Naive thymus-derived CD4-positive, alpha-beta T cell (primary cell): ENCODE measurements at regions not wholly inside any gene's neighbourhood (a gene's known extent, or its start where the extent isn't known, plus 50 kb on each side); places are given as distances from the start of the nearest gene placed in this dataset.

Experiments used
- ATAC-seq: fragments of 150-1000 bp; cut with Tn5 transposase; 2 replicates; pipeline ENCODE4 v1.10.0; 2021; ENCODE audit warnings: mild to moderate bottlenecking, moderate library complexity
- CTCF ChIA-PET: fragments of 350-600 bp; sonication (Branson Sonifier 250); formaldehyde crosslinking; loops from one replicate; lab custom pipeline; 2021; ENCODE audit warnings: antibody characterized with exemption; lab: Charles Lee
- POLR2A ChIA-PET: fragments of 350-600 bp; sonication (Branson Sonifier 250); formaldehyde crosslinking; loops from one replicate; lab custom pipeline; 2021; ENCODE audit warnings: antibody characterized with exemption, inconsistent platforms; lab: Charles Lee
- DNase-seq, 9 donors: peaks; one replicate each; pipeline versions ENCODE4 v3.0.0 to v3.0.0-alpha.2; 2020 to 2022; ENCODE audit warnings: mixed read lengths in 1 of 9
- H3K27ac ChIP-seq: one replicate; pipeline ENCODE4 v1.7.0; 2013; ENCODE audit warnings: mild to moderate bottlenecking, low read depth, low read length, moderate library complexity
- H3K27me3 ChIP-seq, 2 donors: one replicate each; pipeline ENCODE4 v1.7.0; 2013; ENCODE audit warnings: low read length in 2 of 2, mild to moderate bottlenecking in 2 of 2, moderate library complexity in 2 of 2; ENCODE audit not compliant: control insufficient read depth in 2 of 2, insufficient read depth in 2 of 2
- H3K36me3 ChIP-seq, 3 experiments: 1 replicate in 2 of 3; 2 replicates in 1 of 3; pipeline ENCODE4 v1.7.0; 2013; ENCODE audit warnings: low read length in 3 of 3, mild to moderate bottlenecking in 3 of 3, moderate library complexity in 1 of 3; ENCODE audit not compliant: insufficient read depth in 3 of 3, control insufficient read depth in 2 of 3
- H3K4me1 ChIP-seq, 2 donors: one replicate each; pipeline ENCODE4 v1.7.0; 2013; ENCODE audit warnings: low read length in 2 of 2, mild to moderate bottlenecking in 2 of 2, moderate library complexity in 1 of 2; ENCODE audit not compliant: control insufficient read depth in 2 of 2, insufficient read depth in 2 of 2
- H3K4me3 ChIP-seq: 2 replicates; pipeline ENCODE4 v1.7.0; 2013; ENCODE audit warnings: mild to moderate bottlenecking, low read length
- H3K9me3 ChIP-seq, 3 experiments: 1 replicate in 2 of 3; 2 replicates in 1 of 3; pipeline ENCODE4 v1.7.0; 2013; ENCODE audit warnings: low read length in 3 of 3; ENCODE audit not compliant: control insufficient read depth in 2 of 3
- H3K27ac Mint-ChIP-seq, 9 donors: one replicate each; pipeline ENCODE4 v1.8.0; 2020 to 2022; ENCODE audit warnings: mixed read lengths in 9 of 9, mild to moderate bottlenecking in 8 of 9, moderate library complexity in 5 of 9, inconsistent platforms in 2 of 9
- H3K27me3 Mint-ChIP-seq, 5 donors: one replicate each; pipeline ENCODE4 v1.8.0; 2021 to 2022; ENCODE audit warnings: mixed read lengths in 5 of 5, mild to moderate bottlenecking in 1 of 5
- H3K36me3 Mint-ChIP-seq, 5 donors: one replicate each; pipeline ENCODE4 v1.8.0; 2020 to 2022; ENCODE audit warnings: mixed read lengths in 5 of 5, mild to moderate bottlenecking in 3 of 5, inconsistent platforms in 1 of 5
- H3K4me1 Mint-ChIP-seq, 7 donors: one replicate each; pipeline ENCODE4 v1.8.0; 2020 to 2022; ENCODE audit warnings: mixed read lengths in 7 of 7, mild to moderate bottlenecking in 3 of 7, inconsistent platforms in 1 of 7
- H3K4me3 Mint-ChIP-seq, 10 donors: one replicate each; pipeline ENCODE4 v1.8.0; 2020 to 2022; ENCODE audit warnings: mild to moderate bottlenecking in 10 of 10, mixed read lengths in 10 of 10, moderate library complexity in 6 of 10, inconsistent platforms in 2 of 10
- H3K9me3 Mint-ChIP-seq, 11 donors: one replicate each; pipeline ENCODE4 v1.8.0; 2020 to 2022; ENCODE audit warnings: mixed read lengths in 11 of 11, mild to moderate bottlenecking in 4 of 11, inconsistent platforms in 1 of 11, moderate library complexity in 1 of 11
- intact Hi-C, 2 donors: fragments of 100-400 bp; cut with micrococcal nuclease; formaldehyde crosslinking; loops; one replicate each; pipeline ENCODE4 v1.15.1; 2023

DNA sequence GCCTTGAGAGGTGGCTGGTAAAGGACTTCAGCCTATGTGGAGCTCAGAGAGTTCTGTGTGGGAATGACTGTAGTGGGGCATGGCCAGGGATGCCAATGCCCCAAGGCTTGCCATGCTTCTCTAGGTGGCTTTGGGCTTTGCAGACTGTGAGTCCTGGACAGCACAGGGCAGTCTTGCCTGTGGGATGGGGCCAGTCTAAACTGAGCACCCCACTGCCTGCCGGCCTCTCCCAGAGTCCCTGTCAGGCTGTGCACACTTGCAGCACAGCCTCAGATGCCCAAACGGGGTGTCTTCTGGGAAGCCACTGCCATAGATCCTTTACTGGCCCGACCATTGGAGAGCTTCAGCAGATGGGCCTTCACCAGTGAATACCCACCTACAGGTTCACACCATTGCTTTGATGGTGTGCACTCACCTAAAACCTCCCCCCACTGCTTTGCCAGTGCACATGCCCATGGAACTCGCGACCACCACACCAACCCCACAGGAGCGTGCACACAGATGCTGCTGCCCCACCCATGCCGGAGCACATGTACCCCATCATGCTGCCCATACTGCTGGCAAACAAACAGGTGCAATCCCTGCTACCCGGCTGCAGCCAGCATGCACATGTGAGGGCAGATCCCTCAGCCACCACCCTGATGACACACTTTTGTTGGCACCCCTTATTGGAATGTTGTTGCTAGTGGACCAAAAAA, 97.3 kb upstream of the CNKSR2 start:
- ATAC-seq (no peak), DNase-seq (no peak)
- Histone ChIP-seq H3K27me3 (no peaks in the 10 kb centered on the region), H3K9me3 (no peaks in the 10 kb centered on the region), H3K27ac (no peak overlapping the region), H3K4me1 (no peaks in the 10 kb centered on the region), H3K4me3 (no peak overlapping the region), H3K36me3 (no peaks in the 10 kb centered on the region)
- H3K27me3 Mint-ChIP-seq, result no peaks in the 10 kb centered on the region
- ChIA-PET POLR2A (no interaction called here), CTCF (interaction anchor here (1.0 kb wide), 1 partner anchor 15 kb away, joined by 3 read pairs; no protein-coding TSS in a partner anchor)
- peaks cover 0 to 19% (median 1%) of the 10 kb centered on the region in 11 donors for H3K9me3 Mint-ChIP-seq
- H3K27ac Mint-ChIP-seq, result no peak overlapping the region
- no peak overlapping the region for H3K4me3 Mint-ChIP-seq
- no peaks in the 10 kb centered on the region for H3K36me3 Mint-ChIP-seq
- H3K4me1 Mint-ChIP-seq, result no peaks in the 10 kb centered on the region
- intact Hi-C loops, result no loop called here

DNA sequence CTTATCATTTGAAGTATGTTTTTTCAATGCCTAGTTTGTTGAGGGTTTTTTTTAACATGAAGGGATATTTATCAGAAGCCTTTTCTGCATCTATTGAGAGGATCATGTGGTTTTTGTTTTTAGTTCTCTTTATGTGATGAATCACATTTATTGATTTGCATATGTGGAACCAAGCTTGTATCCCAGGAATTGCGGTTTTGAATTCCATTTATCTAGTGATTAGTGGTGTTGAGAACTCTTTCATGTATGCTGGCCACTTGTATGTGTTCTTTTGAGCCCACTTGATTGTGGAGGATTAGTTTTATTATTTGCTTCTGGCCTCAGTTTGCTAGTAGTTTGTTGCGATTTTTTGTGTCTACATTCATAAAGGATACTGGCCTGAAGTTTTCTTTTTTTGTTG, 85.0 kb upstream of the CNKSR2 start:
- ChIA-PET POLR2A (no interaction called here), CTCF (no interaction called here)
- DNase-seq (no peak), ATAC-seq (no peak)
- H3K4me1 ChIP-seq, result no peaks in the 10 kb centered on the region
- H3K9me3 ChIP-seq, result no peaks in the 10 kb centered on the region
- H3K4me1 Mint-ChIP-seq, result no peaks in the 10 kb centered on the region
- H3K36me3 Mint-ChIP-seq, result no peaks in the 10 kb centered on the region
- no peak overlapping the region for H3K4me3 Mint-ChIP-seq
- H3K27me3 Mint-ChIP-seq, result no peaks in the 10 kb centered on the region
- no peak overlapping the region for H3K27ac ChIP-seq
- H3K36me3 ChIP-seq, result no peaks in the 10 kb centered on the region
- intact Hi-C loops, result no loop called here
- H3K9me3 Mint-ChIP-seq, result no peaks in the 10 kb centered on the region
- H3K27ac Mint-ChIP-seq, result no peak overlapping the region
- H3K27me3 ChIP-seq, result no peaks in the 10 kb centered on the region
- no peak overlapping the region for H3K4me3 ChIP-seq

DNA sequence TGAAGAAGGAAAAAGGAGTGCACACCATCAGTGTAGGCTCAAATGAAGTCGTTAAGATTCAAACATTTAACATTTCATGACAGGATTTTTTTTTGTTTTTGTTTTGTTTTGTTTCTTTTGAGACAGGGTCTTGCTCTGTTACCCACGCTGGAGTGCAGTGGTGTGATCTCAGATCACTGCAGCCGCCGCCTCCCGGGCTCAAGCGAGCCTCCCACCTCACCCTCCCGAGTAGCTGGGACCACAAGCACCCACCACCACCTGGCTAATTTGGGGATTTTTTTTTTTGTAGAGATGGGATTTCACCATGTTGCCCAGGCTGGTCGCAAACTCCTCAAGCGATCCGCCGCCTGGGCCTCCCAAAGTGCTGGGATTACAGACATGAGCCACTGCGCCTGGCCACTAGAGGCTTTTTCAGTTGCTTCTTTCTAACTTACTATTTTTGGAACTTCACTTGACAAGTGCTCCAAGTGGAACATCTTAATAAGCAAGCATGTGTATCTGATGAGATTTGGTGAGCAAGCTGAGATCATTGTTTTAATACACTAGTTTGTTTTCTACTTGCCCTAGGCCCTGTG, 78.9 kb upstream of the CNKSR2 start:
- no peaks in the 10 kb centered on the region for H3K27me3 Mint-ChIP-seq
- no peak overlapping the region for H3K27ac Mint-ChIP-seq
- Histone ChIP-seq H3K4me3 (no peak overlapping the region), H3K27ac (no peak overlapping the region), H3K27me3 (no peaks in the 10 kb centered on the region), H3K9me3 (no peaks in the 10 kb centered on the region), H3K36me3 (no peaks in the 10 kb centered on the region), H3K4me1 (no peaks in the 10 kb centered on the region)
- no peak for DNase-seq
- CTCF ChIA-PET, result no interaction called here
- H3K4me1 Mint-ChIP-seq, result no peaks in the 10 kb centered on the region
- H3K9me3 Mint-ChIP-seq, result peaks cover 0 to 3% (median 0%) of the 10 kb centered on the region in 11 donors
- POLR2A ChIA-PET, result no interaction called here
- no peaks in the 10 kb centered on the region for H3K36me3 Mint-ChIP-seq
- no peak for ATAC-seq
- H3K4me3 Mint-ChIP-seq, result no peak overlapping the region
- intact Hi-C loops, result no loop called here

DNA sequence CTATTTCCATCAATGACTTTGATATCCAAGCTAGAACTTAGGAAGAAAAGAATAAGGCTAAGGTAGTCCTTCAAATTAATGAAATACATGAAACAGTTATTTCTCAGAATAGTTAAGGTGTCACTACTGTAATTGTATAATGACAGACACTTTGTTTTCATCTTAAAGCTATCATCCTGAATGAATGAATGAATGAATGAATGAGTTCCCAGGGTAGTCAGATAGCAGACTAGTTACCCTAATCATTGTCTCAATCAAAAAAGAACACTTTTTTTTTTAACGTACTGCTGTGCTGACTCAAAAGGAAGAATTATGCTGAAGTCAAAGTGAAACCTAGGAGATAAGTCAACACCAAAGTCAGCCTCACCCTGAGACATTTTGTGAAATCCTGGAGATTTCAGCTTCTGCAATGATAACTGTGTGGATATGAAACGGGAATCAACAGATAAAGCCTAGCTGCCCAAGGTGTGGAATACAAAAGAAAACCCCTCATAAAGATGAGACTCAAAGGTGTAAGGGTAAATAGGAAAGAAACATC, 68.3 kb upstream of the CNKSR2 start:
- Histone ChIP-seq H3K4me1 (no peaks in the 10 kb centered on the region), H3K27ac (no peak overlapping the region), H3K36me3 (no peaks in the 10 kb centered on the region), H3K9me3 (no peaks in the 10 kb centered on the region), H3K27me3 (no peaks in the 10 kb centered on the region), H3K4me3 (no peak overlapping the region)
- no peak for ATAC-seq
- intact Hi-C loops, result no loop called here
- DNase-seq, result no peak
- Mint-ChIP-seq H3K27me3 (no peaks in the 10 kb centered on the region), H3K4me3 (no peak overlapping the region), H3K4me1 (peaks cover 0 to 9% (median 0%) of the 10 kb centered on the region in 7 donors), H3K27ac (no peak overlapping the region), H3K36me3 (no peaks in the 10 kb centered on the region), H3K9me3 (peaks cover 0 to 1% (median 0%) of the 10 kb centered on the region in 11 donors)
- ChIA-PET CTCF (no interaction called here), POLR2A (no interaction called here)

DNA sequence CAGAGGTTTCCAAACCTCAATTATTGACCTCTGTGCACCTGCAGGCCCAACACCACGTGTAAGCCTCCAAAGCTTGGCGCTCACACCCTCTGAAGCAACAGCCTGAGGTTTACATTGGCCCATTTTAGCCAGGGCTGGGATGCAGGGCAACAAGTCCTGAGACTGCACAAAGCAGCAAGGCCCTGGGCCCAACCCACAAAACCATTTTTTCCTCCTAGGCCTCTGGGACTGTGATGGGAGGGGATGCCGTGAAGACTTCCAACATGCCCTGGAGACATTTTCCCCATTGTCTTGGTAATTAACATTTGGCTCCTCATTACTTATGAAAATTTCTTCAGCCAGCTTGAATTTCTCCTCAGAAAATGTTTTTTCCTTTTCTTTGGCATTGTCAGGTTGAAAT, 54.9 kb upstream of the CNKSR2 start:
- H3K27ac ChIP-seq, result no peak overlapping the region
- CTCF ChIA-PET, result no interaction called here
- Mint-ChIP-seq H3K36me3 (peaks cover 0 to 12% (median 3%) of the 10 kb centered on the region in 5 donors), H3K27ac (no peak overlapping the region), H3K9me3 (peaks cover 0 to 39% (median 14%) of the 10 kb centered on the region in 11 donors), H3K4me3 (no peak overlapping the region), H3K27me3 (no peaks in the 10 kb centered on the region), H3K4me1 (no peaks in the 10 kb centered on the region)
- POLR2A ChIA-PET, result no interaction called here
- intact Hi-C loops, result no loop called here
- no peaks in the 10 kb centered on the region for H3K4me1 ChIP-seq
- ATAC-seq (no peak), DNase-seq (no peak)
- no peaks in the 10 kb centered on the region for H3K9me3 ChIP-seq
- no peak overlapping the region for H3K4me3 ChIP-seq
- no peaks in the 10 kb centered on the region for H3K27me3 ChIP-seq
- H3K36me3 ChIP-seq, result no peaks in the 10 kb centered on the region
